ENCODE measurements at regions not wholly inside any gene's neighbourhood (a gene's known extent, or its start where the extent isn't known, plus 50 kb on each side); places are given as distances from the start of the nearest gene placed in this dataset.

DNA sequence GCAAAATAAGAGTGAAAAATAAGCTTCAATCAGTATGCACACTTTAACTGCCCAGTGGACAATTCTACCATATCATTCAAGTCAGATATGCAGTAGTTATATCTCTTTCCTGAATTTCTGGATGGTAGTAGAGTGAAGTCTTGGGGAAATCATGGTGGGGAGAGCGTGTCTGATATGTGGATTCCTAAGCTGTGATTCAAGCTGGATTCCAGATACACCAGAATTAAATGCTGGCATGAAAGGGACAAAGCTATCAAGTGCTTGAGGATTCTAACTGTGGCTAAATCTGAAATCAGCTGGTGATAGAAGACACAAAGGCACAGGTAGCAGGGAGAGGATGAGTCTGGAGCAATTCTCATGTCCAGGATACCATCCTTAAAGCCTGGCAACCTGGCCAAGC, 323.5 kb downstream of the DUSP10 start:
- peak; percentile 39 for DNase-seq (ENCODE audit: low read depth)

DNA sequence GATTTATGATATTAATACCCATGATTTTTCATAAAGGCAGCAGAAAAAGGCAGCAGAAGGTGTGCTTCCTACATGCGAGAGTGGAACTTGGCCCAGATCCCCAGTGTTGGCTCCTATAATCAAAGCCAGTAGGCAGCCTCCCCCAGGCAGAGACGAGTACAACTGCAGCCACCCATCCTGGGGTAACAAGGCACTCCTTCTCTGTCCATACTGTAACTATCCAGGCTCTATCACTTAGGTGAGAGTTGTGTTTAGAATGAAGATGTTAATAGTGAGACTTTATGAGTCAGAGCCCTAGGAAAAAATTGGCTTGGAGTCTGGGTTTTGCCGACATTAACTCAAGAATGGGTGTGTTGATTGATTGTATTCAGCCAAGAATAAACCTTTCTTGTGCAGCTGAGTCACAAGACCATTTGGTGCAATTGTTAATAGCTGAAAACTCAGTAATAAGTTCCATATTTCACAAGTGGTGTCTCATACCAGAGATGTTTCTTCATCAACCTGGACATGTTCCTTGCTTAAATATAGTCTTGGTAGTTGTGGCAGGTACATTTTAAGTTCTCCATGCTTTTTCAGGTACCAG, 322.3 kb downstream of the DUSP10 start:
- no peak overlapping the region for H3K4me3 ChIP-seq (replicated peaks; ENCODE audit: low read depth, low read length)
- TF ChIP-seq, protein P1, sequence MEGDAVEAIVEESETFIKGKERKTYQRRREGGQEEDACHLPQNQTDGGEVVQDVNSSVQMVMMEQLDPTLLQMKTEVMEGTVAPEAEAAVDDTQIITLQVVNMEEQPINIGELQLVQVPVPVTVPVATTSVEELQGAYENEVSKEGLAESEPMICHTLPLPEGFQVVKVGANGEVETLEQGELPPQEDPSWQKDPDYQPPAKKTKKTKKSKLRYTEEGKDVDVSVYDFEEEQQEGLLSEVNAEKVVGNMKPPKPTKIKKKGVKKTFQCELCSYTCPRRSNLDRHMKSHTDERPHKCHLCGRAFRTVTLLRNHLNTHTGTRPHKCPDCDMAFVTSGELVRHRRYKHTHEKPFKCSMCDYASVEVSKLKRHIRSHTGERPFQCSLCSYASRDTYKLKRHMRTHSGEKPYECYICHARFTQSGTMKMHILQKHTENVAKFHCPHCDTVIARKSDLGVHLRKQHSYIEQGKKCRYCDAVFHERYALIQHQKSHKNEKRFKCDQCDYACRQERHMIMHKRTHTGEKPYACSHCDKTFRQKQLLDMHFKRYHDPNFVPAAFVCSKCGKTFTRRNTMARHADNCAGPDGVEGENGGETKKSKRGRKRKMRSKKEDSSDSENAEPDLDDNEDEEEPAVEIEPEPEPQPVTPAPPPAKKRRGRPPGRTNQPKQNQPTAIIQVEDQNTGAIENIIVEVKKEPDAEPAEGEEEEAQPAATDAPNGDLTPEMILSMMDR (IDR thresholded peaks at IDR 0.05; ENCODE audit: low read length, missing control alignments), result no peak
- DNase-seq (ENCODE audit: low read depth), result peak; percentile 70

More for the DNA sequence above, 323.5 kb downstream of the DUSP10 start:
- TF ChIP-seq, protein P1 (IDR thresholded peaks at IDR 0.05; ENCODE audit: low read length, missing control alignments), result no peak
- H3K4me3 ChIP-seq (replicated peaks; ENCODE audit: low read depth, low read length), result no peak overlapping the region

DNA sequence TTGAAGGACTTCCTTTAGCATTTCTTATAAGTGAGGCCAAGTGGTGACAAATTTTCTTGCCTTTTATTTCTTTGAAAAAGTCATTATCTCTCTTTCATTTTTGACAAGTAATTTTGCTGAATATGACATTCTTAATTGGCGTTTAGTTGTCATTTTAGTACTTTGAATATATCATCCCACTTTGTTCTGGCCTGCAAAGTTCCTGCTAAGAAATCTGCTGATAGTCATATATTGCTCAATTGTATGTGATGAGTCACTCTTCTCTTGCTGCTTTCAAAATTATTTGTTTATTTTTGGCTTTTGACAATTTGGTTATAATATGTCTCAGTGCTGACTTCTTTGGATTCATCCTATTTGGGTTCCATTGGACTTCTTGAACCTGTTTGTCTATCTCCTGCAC, 312.6 kb downstream of the DUSP10 start:
- peak; percentile 62 for DNase-seq (ENCODE audit: low read depth)
- TF ChIP-seq, protein P1 (IDR thresholded peaks at IDR 0.05; ENCODE audit: low read length, missing control alignments), result no peak
- H3K4me3 ChIP-seq (replicated peaks; ENCODE audit: low read depth, low read length), result no peak overlapping the region

DNA sequence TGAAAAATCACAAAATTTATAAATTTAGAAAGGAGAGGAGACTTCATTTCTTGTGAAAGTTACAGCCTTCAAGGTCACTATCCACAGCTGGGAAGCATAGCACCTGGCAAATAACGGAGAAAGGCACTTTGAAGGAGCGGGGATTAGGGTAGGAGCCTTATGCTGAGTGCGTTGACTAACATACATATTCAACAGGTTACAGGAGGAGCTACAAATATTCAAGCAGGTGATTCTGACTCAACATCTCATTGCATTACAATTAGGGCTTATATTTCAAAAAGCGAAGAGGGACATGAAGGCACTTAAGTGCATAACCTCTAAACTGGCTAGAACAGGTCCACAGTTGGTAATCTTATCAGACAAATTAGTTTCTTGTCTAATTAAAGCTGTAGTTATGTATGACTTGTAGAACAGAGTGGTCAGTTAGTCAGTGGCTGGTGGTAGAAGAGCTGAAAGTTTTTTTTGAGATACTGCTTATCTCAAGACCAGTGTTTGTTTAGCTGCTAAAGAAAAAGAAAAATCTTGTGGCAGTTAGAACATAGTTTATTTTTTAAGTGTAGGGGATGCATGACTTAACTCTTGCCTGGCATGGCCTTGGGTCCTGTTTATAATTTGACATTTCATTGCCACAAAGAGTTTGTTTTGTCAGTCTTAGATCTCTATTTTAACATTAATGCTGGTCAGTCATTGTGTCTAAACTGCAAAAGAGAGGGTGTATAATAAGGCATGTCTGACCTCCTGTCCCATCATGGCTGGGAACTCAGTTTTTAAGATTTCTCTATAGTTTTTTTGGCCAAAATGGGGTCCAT, 311.5 kb downstream of the DUSP10 start:
- no peak overlapping the region for H3K4me3 ChIP-seq (replicated peaks; ENCODE audit: low read depth, low read length)
- no peak for DNase-seq (ENCODE audit: low read depth)
- TF ChIP-seq, protein P1 (IDR thresholded peaks at IDR 0.05; ENCODE audit: low read length, missing control alignments), result no peak

DNA sequence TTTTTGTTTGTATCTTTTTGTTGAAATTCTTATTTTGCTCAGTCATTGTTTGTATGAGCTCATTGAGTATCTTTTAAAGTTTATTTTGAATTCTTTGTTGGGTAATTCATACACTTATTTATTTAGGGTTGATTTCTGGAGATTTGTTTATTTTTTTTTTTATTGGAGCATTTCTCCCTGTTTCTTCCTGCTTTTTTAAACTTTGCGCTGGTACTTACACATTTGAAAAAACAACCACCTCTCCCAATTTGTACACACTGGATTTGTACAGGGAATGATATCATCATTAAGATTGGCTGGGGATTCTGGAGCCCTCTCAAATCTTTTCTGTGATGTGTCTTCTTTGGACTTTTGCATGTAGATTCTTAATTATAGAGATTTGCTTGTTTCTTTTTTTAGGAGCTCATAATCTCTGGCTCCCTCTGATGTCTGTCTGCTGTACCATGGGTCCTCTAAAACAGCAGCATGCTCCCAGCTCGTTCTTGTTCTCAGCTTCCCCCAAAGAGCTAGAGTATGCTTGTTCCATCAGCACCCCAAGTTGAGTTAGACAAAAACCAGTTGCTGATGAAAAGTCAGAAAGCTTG, 310.7 kb downstream of the DUSP10 start:
- TF ChIP-seq, protein P1 (IDR thresholded peaks at IDR 0.05; ENCODE audit: low read length, missing control alignments), result peak; percentile 25
- H3K4me3 ChIP-seq (replicated peaks; ENCODE audit: low read depth, low read length), result no peak overlapping the region
- DNase-seq (ENCODE audit: low read depth), result peak; percentile 41

DNA sequence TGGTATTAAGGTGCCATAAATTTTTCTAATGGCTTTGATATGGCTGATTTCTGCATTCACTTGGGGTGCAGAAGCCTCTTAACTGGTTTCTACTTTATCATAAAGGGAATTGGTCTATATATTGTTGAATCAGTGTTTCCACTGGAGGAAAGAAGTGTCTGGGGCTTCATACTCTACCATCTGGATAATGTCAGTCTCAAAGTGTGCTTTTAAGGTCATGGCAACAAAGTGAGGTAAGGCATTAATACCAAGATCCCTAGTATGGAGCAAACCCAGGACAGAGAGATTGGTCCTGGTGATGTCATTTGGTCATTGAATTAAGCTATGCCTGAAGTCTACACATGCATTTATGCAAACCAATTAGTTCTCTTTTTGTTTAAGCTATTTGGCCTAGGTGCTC, 309.9 kb downstream of the DUSP10 start:
- no peak for DNase-seq (ENCODE audit: low read depth)
- TF ChIP-seq, protein P1 (IDR thresholded peaks at IDR 0.05; ENCODE audit: low read length, missing control alignments), result no peak
- no peak overlapping the region for H3K4me3 ChIP-seq (replicated peaks; ENCODE audit: low read depth, low read length)

Measured in fibroblast of pulmonary artery (primary cell).